Putamen (tissue), 1 donor: ENCODE measurements at regions not wholly inside any gene's neighbourhood (a gene's known extent, or its start where the extent isn't known, plus 50 kb on each side); places are given as distances from the start of the nearest gene placed in this dataset.

ENCODE experiments used
- DNase-seq: peaks from one replicate; pipeline ENCODE4 v3.0.0-alpha.2; 2016; ENCODE audit warnings: low spot score

GRCh38 chr21:38984982-38985567, 179.3 kb downstream of the ETS2 start:
- no peak for DNase-seq

- no peak for DNase-seq
Observed at GRCh38 chr21:38984568-38984967, 178.8 kb downstream of the ETS2 start.

- DNase-seq: no peak
Observed at GRCh38 chr21:38983560-38983959, 177.8 kb downstream of the ETS2 start.

- no peak for DNase-seq
Observed at GRCh38 chr21:38982804-38983203, 177.1 kb downstream of the ETS2 start.

GRCh38 chr21:38982096-38982495, 176.4 kb downstream of the ETS2 start:
- DNase-seq: no peak

- no peak for DNase-seq
Observed at GRCh38 chr21:38980416-38981313, 174.9 kb downstream of the ETS2 start.

GRCh38 chr21:38979271-38980121, 173.8 kb downstream of the ETS2 start:
- no peak for DNase-seq

- DNase-seq: no peak
Observed at GRCh38 chr21:38976900-38977299, 171.2 kb downstream of the ETS2 start.

- no peak for DNase-seq
Observed at GRCh38 chr21:38973552-38973951, 167.8 kb downstream of the ETS2 start.

- DNase-seq: no peak
Observed at GRCh38 chr21:38972078-38972477, 166.3 kb downstream of the ETS2 start.

- no peak for DNase-seq
Observed at GRCh38 chr21:38970765-38971164, 165.0 kb downstream of the ETS2 start.

GRCh38 chr21:38968887-38969543, 163.3 kb downstream of the ETS2 start:
- no peak for DNase-seq

GRCh38 chr21:38965910-38966504, 160.3 kb downstream of the ETS2 start:
- DNase-seq: no peak

GRCh38 chr21:38965241-38965640, 159.5 kb downstream of the ETS2 start:
- DNase-seq: no peak

- DNase-seq: no peak
Observed at GRCh38 chr21:38963006-38963405, 157.3 kb downstream of the ETS2 start.

GRCh38 chr21:38960251-38960650, 154.5 kb downstream of the ETS2 start:
- no peak for DNase-seq

- DNase-seq: no peak
Observed at GRCh38 chr21:38959692-38960061, 153.9 kb downstream of the ETS2 start.

- peak; percentile 3 for DNase-seq
Observed at GRCh38 chr21:38958940-38959691, 153.4 kb downstream of the ETS2 start.

GRCh38 chr21:38958323-38958705, 152.6 kb downstream of the ETS2 start:
- no peak for DNase-seq

GRCh38 chr21:38957575-38958322, 152.0 kb downstream of the ETS2 start:
- DNase-seq: no peak
